GM19099 (cell line): ENCODE measurements at regions not wholly inside any gene's neighbourhood (a gene's known extent, or its start where the extent isn't known, plus 50 kb on each side); places are given as distances from the start of the nearest gene placed in this dataset.
A peak's percentile ranks its signal among the peaks of the same experiment; 100 is the strongest.

Experiments used
- POLR2A ChIP-seq: IDR thresholded peaks from 3 replicates; pipeline ENCODE4 v1.6.1; 2011; ENCODE audit warnings: low read depth; ENCODE audit not compliant: insufficient read length; ENCODE audit errors: extremely low read depth

- TF ChIP-seq POLR2A = no peak
Observed at GRCh38 chr6:22042706-22043105, 254.1 kb downstream of the PRL start.

DNA sequence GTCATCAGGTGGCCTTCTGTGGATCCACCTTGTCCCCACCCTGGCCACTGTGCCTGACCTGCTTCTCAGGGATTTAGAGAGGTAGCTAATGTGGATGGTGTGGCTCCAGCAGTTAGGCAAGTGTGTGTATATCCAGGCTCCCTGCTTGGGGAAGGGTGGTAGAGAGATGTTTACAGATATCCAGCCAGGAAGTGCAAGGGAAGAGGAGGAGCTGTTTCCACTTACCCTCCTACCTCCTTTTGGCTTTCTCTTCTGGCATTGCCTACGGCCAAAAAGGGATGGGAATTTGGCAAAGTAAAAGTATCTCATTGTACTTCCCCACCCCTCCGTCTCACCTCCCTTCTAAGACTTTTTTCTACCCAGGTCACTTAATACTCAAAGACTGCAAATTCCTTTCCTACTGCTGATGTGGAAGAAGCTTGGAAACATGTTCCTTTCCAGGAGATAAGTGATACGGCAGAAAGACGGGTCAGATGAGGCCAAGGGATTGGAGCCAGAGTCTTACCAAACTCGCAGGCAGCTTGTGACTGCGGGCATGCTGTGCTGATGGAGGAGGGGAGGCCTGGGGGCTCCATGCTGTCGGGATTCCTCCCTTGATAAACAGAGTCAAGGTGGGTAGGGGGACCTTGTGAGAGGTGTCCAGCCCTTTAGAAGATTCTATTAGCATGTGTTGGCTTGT, 253.4 kb downstream of the PRL start:
- no peak for TF ChIP-seq POLR2A

- TF ChIP-seq POLR2A = no peak
Observed at GRCh38 chr6:22045261-22045912, 251.4 kb downstream of the PRL start.

DNA sequence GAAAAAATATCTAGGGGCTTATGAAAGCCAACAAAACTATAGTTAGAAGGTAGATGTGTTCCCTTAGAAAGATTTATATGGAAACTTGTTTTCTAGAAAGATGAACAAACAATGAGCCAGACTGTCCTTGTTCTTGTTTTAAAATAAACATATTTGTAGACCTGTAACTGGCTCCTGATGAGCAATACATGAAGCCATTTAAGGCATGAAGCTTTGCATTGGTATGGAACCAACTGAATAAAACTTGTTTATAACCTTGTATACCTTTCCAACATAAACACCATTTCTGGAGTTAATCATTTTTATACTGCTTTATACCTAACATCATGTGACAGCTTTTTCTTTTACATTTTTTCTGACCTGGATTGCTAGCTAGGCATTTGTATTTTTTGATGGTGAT, 247.8 kb downstream of the PRL start:
- TF ChIP-seq POLR2A = no peak

DNA sequence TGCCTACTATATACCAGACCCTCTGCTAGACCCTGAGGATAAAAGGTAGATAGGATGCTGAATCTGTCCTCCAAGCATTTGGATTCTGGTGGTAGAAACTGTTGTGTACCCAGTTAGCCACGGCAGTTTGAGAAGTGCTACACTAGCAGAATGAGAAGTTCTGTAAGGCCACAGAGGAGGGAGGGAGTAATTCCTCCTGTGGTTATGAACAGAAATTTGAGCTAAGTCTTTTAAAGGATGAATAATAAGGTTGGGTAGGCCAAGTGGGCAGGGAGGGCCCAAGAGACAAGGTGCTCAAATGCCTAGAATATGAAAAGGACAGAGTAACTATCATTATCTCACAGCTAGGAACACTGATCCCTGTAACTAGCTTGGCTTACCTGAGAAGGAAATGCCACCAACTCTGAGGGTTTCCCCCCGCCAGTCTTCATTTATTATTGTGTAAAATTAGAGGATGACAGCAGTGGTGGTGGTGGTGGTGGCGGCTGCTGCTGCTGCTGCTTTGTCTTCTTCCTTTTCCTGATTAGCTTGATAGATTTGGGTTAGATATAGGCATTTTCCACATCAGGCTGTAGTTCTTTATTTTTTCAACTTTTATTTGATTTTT, 243.3 kb downstream of the PRL start:
- no peak for TF ChIP-seq POLR2A

- no peak for TF ChIP-seq POLR2A
Observed at GRCh38 chr6:22056398-22056797, 240.4 kb downstream of the PRL start.

GRCh38 chr6:22057962-22058361, 238.9 kb downstream of the PRL start:
- no peak for TF ChIP-seq POLR2A

DNA sequence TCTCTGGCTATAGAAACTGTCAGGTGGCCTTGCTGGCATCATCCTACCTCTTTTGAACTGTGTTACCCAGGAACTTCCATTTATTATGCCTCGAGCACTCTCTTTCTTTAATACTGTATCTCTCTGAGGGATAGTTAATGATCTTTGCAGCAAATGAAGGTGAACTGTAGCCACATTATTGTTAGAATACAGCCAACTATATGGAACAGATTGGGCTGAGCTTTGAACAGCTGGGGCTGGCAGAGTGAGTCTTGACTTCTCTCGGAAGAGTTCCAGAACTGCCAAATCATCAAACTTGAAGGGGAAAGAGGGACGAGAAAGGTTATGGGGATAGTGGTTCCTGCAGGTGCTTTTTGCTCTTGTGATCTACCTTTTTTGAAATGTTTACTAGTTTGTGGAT, 237.7 kb downstream of the PRL start:
- no peak for TF ChIP-seq POLR2A

- no peak for TF ChIP-seq POLR2A
Observed at GRCh38 chr6:22059946-22060345, 236.9 kb downstream of the PRL start.

DNA sequence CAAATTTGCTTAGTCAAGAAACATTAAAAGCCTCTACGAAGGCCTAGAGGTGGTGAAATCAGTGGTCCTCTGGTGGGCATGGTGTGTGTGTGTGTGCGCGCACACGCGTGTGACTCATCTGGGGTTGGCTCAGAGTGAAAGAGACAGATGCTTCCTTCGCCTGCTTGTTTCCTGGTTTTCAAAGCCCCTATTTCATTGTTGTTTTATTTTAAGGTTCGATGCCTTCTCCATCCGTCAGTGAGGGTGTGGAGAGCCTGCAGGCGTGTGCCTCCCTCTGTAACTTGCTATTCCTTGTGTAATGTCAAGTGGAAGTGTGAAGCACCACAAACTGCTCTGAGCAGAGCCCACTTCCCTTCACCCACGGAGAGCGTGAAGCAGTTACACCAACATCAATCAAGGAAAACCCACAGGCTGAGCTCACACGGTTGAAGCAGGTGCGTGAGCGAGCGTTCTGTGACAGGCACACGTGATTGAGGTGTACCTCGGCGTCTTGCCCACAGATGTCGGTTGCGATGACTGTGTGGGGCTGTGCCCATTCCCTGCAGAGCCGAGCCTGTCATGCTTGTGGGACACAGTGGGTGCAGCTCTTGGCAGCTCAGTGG, 233.9 kb downstream of the PRL start:
- TF ChIP-seq POLR2A = peak; percentile 27

- TF ChIP-seq POLR2A = no peak
Observed at GRCh38 chr6:22064558-22064957, 232.3 kb downstream of the PRL start.

DNA sequence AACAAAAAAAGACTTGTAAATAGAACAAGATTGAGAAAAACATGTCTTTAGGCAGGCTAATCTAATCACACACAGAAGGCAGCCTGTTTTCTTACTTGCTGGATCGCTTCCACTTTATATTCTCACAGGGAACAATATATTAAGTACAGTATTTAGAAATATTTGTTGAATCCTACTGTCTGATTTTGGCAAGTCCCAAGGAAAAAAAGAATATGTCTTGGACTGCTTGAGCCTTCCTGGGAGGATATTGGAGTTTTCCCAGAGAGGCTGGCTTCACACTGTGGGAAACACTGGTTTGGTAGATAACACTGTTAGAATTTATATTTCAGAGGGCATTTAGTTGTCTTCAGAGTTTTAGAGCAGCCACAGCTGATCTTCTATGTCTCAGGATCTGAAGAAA, 229.7 kb downstream of the PRL start:
- no peak for TF ChIP-seq POLR2A

DNA sequence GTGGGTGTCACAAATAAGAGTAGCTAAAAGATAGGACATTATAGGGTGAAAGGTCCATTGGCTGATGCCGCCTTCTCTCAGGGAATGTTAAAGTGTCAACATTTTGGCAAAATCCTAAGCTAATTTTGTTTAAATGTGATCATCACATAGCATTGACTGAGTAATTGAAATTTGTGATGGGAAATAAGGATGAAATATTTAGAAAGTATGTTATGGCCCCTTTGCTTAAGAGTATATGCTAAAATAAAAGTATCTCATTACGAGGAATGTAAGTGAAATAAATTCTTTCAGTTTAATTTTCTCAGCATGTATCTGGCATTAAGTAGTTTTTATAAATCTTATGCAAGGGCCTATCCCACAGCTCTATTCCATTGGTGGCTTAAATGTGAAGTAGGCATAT, 229.2 kb downstream of the PRL start:
- TF ChIP-seq POLR2A = no peak

DNA sequence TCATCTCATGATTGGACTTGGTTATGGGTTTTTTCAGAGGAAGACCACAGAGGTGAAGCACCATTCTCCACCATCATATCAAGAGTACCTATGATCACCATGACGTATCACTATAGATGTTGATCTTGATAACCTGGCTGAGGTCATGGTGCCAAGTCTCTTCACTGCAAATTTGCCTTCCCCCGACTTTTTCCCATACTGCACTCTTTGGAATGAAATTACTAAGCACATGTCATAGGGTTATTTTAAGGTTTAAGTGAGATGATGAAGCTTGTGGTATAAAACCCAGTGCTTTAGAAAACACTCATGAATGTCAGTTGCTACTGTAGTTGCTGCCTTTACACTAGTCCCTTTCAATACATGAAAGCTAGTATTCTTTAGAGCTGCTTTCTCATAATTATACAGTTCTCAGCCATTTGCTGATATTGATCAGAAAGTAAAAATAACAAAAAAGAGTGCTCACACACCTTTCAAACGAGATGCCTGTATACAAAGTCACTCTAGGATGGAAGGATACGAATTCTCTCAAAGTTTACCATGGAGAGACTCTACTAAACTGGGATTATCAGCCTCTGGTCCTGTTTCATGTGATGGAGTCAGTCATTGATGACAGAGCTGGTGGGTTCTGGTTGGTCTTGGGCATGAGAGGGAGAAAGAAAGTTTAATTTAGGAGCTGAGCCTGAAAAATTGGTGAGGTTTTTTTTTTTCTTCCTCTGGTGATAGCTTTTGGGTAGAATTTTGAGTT, 228.1 kb downstream of the PRL start:
- no peak for TF ChIP-seq POLR2A

DNA sequence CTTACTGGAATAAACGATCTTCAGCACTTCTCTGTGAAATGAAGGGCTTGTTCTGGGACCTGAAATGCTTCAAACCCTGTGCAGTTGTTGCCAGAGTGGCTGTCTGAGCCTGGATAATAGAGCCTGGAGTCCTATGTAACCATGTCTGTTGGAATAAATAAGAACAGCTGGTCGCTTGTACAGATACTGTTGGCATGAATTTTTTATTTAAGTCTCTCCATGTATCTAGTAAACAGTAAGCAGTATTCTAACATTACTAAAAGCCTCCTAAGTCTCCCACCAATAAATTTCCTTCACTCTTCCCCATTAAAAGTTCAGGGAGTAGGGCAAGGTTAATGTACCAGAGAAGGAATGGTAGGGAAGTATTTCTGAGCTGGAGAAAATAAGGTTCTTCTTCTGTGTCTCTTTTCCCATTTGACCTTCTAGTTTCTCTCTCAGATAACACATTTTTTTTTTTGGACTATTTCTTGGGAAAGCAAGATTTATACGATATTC, 227.5 kb downstream of the PRL start:
- no peak for TF ChIP-seq POLR2A

- TF ChIP-seq POLR2A = no peak
Observed at GRCh38 chr6:22071270-22072041, 225.4 kb downstream of the PRL start.
